ENCODE measurements at regions not wholly inside any gene's neighbourhood (a gene's known extent, or its start where the extent isn't known, plus 50 kb on each side); places are given as distances from the start of the nearest gene placed in this dataset.

DNA sequence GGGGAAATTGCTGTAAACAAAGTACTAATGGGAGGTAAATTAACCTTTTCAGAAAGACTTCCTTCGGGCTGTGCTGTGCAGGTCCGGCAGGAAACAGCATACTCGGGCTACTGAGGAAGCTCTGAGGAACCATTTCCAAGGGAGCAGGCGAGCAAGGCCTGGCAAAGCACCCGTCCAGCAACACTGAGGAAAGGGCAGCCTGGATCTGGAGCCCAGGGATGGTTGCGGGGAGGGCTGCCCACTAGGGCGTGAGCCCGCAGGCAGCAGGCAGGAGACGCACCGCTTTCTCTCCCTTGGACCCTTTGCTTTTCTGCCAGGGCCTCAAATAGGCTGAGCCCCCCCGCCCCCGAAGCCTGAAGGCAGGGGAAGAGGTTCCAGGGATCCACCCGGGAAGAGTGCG, 89.5 kb downstream of the SOX11 start:
- TF ChIP-seq, protein P1, sequence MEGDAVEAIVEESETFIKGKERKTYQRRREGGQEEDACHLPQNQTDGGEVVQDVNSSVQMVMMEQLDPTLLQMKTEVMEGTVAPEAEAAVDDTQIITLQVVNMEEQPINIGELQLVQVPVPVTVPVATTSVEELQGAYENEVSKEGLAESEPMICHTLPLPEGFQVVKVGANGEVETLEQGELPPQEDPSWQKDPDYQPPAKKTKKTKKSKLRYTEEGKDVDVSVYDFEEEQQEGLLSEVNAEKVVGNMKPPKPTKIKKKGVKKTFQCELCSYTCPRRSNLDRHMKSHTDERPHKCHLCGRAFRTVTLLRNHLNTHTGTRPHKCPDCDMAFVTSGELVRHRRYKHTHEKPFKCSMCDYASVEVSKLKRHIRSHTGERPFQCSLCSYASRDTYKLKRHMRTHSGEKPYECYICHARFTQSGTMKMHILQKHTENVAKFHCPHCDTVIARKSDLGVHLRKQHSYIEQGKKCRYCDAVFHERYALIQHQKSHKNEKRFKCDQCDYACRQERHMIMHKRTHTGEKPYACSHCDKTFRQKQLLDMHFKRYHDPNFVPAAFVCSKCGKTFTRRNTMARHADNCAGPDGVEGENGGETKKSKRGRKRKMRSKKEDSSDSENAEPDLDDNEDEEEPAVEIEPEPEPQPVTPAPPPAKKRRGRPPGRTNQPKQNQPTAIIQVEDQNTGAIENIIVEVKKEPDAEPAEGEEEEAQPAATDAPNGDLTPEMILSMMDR (IDR thresholded peaks at IDR 0.05): no peak
- no peak for TF ChIP-seq POLR2A (IDR thresholded peaks at IDR 0.05)

Measured in right lobe of liver (tissue), 4 donors.